Stromal cell of bone marrow (primary cell): ENCODE measurements at regions not wholly inside any gene's neighbourhood (a gene's known extent, or its start where the extent isn't known, plus 50 kb on each side); places are given as distances from the start of the nearest gene placed in this dataset.

ENCODE experiments used
- DNase-seq: peaks from one replicate; pipeline ENCODE4 v3.0.0-alpha.2; 2012; ENCODE audit warnings: low read depth

- DNase-seq: no peak
Measured at GRCh38 chr3:72109327-72110259, 324.6 kb upstream of the PROK2 start.

- DNase-seq: no peak
Measured at GRCh38 chr3:72105306-72105705, 320.4 kb upstream of the PROK2 start.

- DNase-seq: no peak
Measured at GRCh38 chr3:72102112-72102616, 317.2 kb upstream of the PROK2 start.

DNA sequence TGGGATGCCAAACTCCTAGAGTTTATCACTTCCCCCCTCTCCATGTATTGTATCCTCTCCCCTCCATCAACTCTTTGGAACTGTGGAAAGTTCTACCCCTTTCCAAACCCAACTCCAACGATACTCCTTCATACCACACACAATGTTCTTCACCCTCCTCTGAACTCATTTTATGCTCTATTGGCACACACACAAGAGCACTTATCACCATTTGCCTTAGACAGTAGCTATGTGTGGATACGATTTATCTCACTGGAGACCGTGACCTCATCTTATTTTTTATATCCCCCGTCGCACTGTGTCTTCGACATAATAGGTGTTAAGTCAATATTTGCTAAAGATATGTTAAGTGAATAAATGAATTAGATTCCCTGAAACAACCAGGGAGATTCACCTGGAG is 316.5 kb upstream of the PROK2 start:
- DNase-seq: no peak

GRCh38 chr3:72100601-72101187 is 315.7 kb upstream of the PROK2 start:
- DNase-seq: peak; percentile 86

- DNase-seq: no peak
Measured at GRCh38 chr3:72100080-72100511, 315.1 kb upstream of the PROK2 start.

DNA sequence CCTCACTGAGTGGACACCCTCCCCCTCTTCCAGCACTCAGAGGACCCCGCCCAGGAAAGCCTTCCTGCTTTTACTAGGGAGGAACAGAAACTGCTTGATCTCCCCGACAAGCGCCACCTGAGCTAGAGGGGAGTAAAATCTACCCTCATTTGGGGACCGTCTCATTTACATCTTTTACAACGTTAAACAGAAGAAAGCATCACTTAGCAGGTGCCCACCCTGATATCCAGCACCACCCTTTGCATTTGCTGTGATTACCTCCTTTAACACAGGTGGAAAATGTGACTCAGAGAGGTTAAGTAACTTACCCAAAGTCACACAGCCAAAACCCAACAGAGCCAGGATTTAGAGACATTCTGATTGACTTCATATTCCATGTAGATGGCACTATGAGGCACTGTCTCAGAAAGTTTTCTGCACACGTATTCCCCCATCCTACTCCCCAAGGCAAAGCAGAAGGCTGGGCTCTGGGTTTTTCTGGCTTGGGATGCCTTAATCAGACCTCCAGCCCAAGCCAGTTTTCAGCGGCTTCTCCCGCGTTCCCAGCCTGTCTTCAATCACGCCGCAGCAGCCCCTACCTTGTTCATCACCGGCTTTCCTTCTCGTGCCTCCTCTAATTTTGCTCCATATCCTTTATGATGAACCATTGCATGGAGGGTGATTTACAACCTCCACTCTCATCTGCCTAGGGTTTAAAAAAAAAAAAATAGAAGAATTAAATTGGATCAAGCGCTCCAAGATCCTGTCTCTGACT is 314.6 kb upstream of the PROK2 start:
- DNase-seq: no peak

- no peak for DNase-seq
Measured at GRCh38 chr3:72097053-72097452, 312.1 kb upstream of the PROK2 start.

GRCh38 chr3:72095521-72095920 is 310.6 kb upstream of the PROK2 start:
- no peak for DNase-seq

DNA sequence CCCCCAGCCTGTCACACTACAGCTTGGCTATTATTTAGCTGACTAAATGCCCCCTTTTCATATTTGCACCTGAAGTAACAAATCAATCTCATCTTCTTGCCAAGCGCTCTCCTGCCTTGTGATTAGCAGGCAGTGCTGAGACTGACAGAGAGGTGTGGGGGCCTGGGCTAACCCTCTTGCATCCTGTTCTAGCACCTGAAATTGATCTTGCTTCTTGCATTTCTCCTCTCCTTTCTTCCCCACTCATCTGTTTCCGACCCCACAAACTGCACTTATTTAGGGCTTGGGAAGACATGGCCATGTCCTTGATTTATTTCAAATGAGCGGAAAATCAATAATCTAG is 309.0 kb upstream of the PROK2 start:
- DNase-seq: no peak

GRCh38 chr3:72093270-72093991 is 308.5 kb upstream of the PROK2 start:
- DNase-seq: no peak

GRCh38 chr3:72092778-72093177 is 307.8 kb upstream of the PROK2 start:
- no peak for DNase-seq

DNA sequence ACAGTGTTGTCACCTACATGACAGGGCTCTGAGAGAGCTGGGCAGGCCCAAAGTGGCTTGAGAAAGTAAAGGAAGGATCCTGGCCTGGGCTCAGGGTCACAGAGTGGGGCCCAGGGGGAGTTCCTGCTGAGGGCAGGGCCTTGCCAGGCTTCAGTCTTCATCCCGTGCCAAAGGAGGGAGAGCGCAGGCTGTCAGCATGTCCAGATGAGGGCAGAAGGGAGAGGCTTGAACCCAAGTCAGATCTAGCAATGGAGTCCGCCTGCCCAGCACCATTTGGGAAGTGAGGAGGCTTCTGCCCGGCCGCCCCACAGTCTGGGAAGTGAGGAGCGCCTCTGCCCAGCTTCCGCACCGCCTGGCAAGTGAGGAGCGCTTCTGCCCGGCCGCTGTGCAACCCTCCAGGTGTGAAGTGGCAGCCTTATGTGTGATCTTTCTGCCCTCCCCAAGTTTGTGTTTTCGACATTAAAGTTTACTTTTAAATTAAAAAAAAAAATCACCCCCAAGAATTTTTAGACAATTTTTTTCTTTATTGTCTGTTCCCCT is 303.6 kb upstream of the PROK2 start:
- DNase-seq: no peak

DNA sequence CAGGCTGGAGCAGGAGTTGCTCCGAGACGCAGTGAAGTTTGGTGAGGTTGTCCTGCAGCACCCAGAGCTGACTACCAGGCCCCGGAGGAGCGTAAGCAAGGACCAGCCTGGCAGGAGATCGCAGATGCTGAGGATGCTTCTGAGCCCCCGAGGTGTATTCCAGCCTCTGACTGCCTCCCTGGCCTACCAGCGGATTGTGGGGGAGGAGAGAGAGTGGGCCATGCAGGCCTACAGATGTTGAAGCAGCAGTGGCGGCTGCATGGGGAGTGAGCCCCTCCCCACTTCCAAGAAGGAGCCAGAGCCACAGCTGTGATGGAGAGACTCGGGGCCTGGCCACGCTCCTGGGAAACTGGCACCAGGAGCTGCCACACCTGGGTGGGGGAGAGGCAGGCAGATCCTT is 302.5 kb upstream of the PROK2 start:
- DNase-seq: no peak

DNA sequence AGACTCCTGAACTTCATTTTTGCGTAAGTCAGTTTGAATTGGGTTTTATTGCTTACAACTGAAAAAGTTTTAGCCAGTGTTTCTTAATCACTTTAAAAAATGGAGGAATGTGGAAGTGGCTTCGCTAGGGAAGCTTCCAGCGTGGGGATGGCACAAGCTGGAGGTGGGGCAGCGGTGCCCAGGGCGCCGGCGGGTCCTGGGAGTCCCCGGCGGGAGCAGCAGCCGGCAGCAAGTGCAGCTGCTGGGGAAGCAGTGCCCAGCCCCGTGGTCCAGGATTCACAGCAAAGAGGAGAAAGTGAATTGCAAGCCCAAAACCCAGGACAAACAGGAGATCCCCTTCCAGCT is 301.8 kb upstream of the PROK2 start:
- DNase-seq: no peak

- DNase-seq: no peak
Measured at GRCh38 chr3:72086042-72086742, 301.2 kb upstream of the PROK2 start.

DNA sequence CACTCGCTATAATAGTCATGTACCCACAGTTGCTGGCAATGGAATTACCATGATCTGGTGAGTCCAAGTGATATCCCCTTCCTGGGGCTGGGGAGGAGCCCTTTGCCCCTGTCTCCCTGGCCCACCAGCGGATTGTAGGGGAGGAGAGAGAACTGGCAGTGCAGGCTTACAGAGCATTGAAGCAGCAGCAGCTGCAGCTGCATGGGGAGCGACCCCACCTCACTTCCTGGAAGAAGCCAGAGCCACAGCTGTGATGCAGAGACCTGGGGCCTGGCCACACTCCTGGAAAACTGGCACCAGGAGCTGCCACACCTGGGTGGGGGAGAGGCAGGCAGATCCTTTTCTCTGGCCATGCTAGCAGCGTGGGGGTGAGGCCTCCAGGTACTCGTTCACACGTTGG is 300.1 kb upstream of the PROK2 start:
- DNase-seq: no peak

- DNase-seq: no peak
Measured at GRCh38 chr3:72082776-72083462, 298.0 kb upstream of the PROK2 start.

- DNase-seq: peak; percentile 57
Measured at GRCh38 chr3:72082186-72082715, 297.3 kb upstream of the PROK2 start.

- DNase-seq: no peak
Measured at GRCh38 chr3:72081471-72082185, 296.7 kb upstream of the PROK2 start.
